ENCODE measurements at regions not wholly inside any gene's neighbourhood (a gene's known extent, or its start where the extent isn't known, plus 50 kb on each side); places are given as distances from the start of the nearest gene placed in this dataset.
"Not testable (repeated sequence)": the region's sequence is repeated elsewhere in the genome, so short reads cannot be mapped to it uniquely, and the experiment has no call there.

DNA sequence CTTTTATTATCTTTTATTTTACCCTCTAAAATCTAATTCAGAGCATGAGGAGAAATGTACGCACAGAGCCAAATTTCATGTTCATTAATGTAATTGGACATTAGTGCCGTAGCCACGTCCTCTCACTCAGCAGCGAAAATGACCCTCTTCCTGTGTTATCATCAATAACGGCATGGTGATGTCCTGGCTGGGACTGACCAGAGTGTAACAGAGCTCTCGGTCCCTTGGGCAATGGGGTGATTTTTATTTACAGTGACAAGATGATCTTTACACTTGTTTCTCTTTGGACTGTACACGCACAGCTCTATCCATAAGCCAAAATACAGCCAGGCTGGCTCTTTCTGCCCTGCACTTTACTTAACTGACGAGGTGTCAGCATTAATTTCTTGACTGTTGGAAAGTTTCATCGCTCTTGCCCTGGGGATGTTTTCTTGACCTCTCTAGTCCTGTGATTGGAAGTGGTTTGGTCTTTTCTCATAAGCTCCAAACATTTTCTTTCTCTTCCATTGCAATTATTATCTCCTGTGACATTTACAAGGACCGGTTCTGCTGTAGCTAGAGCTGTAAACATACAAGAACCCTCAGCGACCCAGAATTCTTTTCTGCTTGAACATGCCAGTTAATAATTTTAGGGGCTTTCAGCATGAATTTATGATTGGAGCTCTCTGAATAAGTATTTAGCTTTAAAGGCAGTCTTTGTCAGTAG is 308.0 kb upstream of the PIK3C3 start:
- DNase-seq (ENCODE audit: low spot score) (no peak), ATAC-seq (no peak)
- intact Hi-C loops (cut with DNase I) = no loop called here

DNA sequence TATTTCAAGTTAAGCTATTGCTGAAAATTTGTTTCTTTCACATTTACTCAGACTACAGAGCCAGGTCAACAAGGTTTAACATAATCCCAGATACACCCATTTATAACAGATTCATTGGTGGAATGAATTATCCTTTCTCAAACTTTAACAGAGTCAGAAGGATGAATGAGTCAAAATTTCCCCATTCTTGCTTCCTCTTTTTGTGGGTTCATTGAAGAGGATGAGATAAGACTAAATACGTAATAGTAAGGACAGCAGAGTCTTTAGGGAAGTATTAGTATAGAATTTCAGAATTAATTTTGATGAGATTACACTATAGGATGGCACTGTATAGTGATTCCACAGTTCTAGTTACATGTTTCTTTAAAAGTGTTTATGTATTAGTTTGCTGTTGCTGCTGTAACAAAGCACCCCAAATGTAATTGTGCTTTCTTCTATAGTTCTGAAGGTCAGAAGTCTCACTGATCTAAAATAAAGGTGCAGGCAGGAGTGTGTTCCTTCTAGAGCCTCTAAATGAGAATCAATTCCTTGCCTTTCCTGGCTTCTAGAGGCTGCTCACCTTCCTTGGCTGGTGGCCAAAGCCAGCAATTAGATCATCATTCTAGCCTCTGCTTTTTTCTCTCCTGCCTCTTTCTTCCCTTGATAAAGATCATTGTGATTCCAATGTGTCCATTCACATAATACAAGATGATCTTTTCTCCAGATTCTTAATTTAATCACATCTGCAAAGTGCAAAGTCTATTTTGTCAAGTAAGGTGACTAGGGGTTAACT is 309.3 kb upstream of the PIK3C3 start:
- no peak for DNase-seq (ENCODE audit: low spot score)
- intact Hi-C loops (cut with DNase I) = no loop called here
- no peak for ATAC-seq

DNA sequence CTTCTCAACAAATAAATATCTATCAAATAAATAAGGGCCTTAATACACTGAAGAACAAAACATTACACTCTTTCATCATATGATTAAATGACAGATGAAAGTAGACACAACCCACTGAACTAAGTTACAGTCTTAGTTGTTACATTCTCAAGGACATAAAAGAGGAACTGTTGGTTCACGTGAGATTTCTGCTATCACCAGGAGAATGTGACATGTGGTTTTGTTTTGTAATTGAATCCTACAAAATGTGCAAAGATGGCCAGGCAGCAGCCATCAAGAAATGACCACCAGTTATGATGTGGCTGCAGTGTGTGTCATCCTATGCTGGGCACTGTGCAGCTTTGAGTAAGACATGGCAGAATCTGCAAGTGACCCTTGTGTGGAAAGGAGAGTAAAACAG is 310.6 kb upstream of the PIK3C3 start:
- intact Hi-C loops (cut with DNase I) = no loop called here
- no peak for ATAC-seq
- no peak for DNase-seq (ENCODE audit: low spot score)

- DNase-seq (ENCODE audit: low spot score) = no peak
- no peak for ATAC-seq
- intact Hi-C loops (cut with DNase I) = no loop called here
These were observed 311.6 kb upstream of the PIK3C3 start for GRCh38 chr18:41643427-41643826.

- intact Hi-C loops (cut with DNase I) = no loop called here
- no peak for ATAC-seq
- no peak for DNase-seq (ENCODE audit: low spot score)
These were observed 312.3 kb upstream of the PIK3C3 start for GRCh38 chr18:41642756-41643155.

DNA sequence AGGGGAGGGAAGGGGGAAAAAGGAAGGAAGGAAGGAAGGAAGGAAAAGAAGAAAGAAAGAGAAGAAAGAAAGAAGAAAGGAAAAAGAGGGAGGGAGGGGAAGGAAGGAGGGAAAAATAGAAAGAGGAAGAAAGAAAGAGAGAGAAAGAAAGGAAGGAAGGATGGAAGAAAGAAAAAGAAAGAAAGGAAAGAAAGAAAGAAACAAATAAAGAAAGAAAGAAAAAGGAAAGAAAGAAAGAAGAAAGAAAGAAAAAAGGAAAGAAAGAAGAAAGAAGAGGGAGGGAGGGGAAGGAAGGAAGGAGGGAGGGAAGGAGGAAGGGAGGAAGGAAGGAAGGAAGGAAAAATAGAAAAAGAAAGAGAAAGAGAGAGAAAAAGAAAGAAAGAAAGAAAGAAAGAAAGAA is 315.8 kb upstream of the PIK3C3 start:
- no peak for ATAC-seq

DNA sequence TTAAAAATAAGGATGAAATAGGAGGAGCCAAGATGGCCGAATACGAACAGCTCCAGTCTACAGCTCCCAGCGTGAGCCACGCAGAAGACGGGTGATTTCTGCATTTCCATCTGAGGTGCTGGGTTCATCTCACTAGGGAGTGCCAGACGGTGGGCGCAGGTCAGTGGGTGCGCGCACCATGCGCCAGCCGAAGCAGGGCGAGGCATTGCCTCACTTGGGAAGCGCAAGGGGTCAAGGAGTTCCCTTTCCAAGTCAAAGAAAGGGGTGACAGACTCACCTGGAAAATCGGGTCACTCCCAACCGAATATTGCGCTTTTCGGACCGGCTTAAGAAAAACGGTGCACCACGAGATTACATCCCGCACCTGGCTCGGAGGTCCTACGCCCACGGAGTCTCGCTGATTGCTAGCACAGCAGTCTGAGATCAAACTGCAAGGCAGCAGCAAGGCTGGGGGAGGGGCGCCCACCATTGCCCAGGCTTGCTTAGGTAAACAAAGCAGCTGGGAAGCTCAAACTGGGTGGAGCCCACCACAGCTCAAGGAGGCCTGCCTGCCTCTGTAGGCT is 323.2 kb upstream of the PIK3C3 start:
- intact Hi-C loops (cut with DNase I); ATAC-seq; DNase-seq (ENCODE audit: low spot score): not testable (repeated sequence)

More for the DNA sequence above, 315.8 kb upstream of the PIK3C3 start:
- intact Hi-C loops (cut with DNase I) = no loop called here
- no peak for DNase-seq (ENCODE audit: low spot score)

DNA sequence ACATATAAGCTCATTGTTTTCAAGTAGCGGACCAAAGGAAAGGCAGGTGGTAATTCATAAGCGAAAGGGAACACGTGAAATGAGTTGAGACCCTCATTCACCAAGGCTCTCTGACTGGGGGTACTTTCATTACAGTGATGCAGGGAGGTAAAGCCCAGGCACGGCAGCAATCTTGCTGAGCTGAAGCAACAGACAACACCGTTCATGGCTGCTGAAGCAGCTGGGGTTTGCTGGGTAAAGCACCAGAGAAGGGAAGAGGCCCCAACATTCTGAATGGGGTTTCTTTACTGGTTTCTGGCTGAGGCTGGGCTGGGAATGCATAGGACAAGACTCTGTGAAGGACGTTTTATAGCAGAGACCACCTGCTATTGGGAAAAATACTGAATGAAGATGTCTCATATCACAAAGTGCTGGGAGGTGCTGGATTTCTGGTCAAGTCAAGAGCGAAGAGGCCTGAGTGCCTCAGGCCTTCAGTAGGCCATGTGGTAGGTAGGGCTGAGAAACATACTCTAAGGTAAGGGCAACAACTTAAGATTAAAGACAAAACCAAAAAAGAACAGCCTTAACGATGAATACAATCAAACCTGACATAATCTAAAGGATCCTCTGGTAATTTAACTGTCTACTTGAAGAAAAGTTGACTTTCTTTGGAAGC is 324.7 kb upstream of the PIK3C3 start:
- intact Hi-C loops (cut with DNase I) = no loop called here
- ATAC-seq (no peak), DNase-seq (ENCODE audit: low spot score) (no peak)

GRCh38 chr18:41624460-41624859 is 330.6 kb upstream of the PIK3C3 start:
- intact Hi-C loops (cut with DNase I) = no loop called here
- no peak for DNase-seq (ENCODE audit: low spot score)
- ATAC-seq = no peak

DNA sequence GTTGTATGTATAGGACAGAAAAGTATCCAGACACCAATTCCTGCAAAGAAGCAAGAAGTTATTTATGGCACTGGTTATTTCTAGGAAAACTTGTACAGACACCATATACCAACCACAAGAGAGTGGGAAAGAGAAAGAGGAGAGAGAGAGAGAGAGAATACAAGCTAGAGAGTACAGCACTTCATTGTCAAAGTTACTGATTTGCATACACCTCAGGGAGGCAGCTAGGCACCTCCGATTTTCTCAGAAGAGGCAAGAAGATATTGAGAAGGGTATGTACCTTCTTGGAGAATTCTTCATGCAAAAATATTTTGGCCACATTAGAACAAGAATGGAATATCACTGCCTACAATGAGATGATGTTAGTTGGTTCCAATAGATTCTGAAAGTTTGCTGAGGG is 333.9 kb upstream of the PIK3C3 start:
- DNase-seq (ENCODE audit: low spot score) (no peak), ATAC-seq (no peak)
- intact Hi-C loops (cut with DNase I) = no loop called here

- intact Hi-C loops (cut with DNase I) = loop anchor here (5.0 kb wide), 1 partner anchor 1219 kb away; no protein-coding TSS in a partner anchor
- DNase-seq (ENCODE audit: low spot score) (no peak), ATAC-seq (no peak)
These were observed 336.9 kb upstream of the PIK3C3 start for GRCh38 chr18:41618147-41618546.

DNA sequence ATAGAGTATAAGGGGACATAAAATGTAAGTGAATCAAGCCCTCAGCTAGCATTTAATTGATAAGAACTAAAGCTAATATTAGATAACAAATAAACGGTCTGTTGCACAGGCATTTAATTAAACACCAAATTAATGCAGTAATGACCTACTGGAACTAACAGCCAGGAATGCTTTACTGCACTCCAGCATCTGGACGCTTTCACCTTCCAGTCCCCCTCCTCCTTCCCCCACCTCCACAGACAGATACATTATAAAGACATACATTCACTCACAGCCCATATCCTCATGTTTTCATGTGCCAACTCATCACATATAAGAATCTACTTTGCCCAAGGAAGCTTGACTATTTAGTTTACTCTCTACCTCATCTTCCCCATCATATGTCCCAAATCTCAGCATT is 337.4 kb upstream of the PIK3C3 start:
- no peak for DNase-seq (ENCODE audit: low spot score)
- ATAC-seq = no peak
- intact Hi-C loops (cut with DNase I) = loop anchor here (5.0 kb wide), 1 partner anchor 1220 kb away; no protein-coding TSS in a partner anchor

- no peak for ATAC-seq
- intact Hi-C loops (cut with DNase I) = no loop called here
- DNase-seq (ENCODE audit: low spot score) = no peak
These were observed 341.9 kb upstream of the PIK3C3 start for GRCh38 chr18:41613003-41613609.

GRCh38 chr18:41604964-41605363 is 350.1 kb upstream of the PIK3C3 start:
- intact Hi-C loops (cut with DNase I) = no loop called here
- ATAC-seq (no peak), DNase-seq (ENCODE audit: low spot score) (no peak)

DNA sequence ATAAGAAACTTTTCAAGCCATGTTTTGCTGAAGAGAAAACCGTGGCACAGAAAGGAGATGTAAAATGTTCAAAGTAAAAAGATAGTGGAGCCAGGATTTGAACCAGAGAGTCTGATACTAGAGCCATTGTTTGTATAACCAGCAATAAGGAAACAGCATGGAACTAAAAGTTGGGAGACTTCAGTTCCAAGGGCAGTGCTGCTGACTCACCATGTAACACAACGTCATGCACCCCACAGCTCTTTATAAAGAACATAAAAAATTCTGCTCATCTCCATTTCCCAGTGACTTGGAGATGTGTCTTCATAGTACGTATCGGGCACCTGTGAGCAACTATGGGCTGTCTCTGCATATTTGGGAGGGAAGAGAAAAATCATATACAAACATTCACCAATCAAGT is 353.0 kb upstream of the PIK3C3 start:
- intact Hi-C loops (cut with DNase I) = no loop called here
- DNase-seq (ENCODE audit: low spot score) = no peak
- no peak for ATAC-seq

DNA sequence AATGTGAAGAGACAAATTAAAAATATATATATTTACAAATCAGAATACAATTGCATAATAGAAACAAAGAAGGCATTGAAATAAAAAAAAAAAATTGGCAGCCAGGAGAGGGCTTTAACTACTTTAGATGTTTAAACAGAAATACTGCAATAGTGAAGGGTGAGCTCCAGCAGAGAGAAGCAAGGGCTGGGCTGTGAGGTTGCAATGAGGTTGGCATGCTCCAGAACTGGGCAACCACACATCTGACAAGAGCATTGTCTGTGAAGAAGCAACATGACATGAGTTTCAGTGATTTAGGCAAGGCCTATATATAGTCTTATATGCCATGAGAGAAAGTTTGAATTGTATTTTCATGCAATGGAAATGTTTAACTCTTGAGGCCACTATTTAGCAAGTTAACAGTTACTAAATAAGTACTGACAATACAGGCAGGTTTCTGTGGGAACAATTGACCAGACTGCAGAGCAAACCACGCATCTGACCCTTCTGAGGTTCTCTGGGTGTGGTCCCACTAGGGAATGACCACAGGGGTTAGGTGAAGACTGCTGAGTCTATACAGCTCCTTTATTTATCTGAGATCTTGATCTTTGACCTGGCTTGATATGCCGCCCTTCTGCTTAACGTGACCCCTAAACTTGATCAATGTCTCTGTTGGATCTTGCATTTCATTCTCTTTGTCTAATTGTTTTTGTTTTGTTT is 354.2 kb upstream of the PIK3C3 start:
- DNase-seq (ENCODE audit: low spot score) (no peak), ATAC-seq (no peak)
- intact Hi-C loops (cut with DNase I) = no loop called here

DNA sequence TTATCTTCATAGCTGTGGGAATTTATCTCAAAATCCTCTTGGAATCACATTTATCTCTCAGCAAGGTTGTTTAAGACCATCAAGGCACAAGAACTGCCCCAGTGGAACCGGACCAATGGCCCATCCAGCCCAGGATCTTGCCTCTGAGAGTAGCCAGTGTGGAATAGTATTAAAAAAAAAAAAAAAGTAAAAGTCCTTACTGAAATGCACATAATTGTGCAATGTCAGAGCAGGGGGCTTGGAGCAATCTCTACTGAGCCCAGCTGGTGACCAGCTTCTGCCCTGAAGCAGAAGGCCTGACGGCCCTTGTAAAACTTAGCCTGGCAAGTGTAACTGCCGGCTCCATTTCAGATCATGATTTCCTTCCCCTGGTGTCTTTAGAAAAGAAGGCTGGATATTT is 355.6 kb upstream of the PIK3C3 start:
- intact Hi-C loops (cut with DNase I) = loop anchor here (2.0 kb wide), 1 partner anchor 123 kb away; no protein-coding TSS in a partner anchor
- no peak for DNase-seq (ENCODE audit: low spot score)
- ATAC-seq = no peak

GRCh38 chr18:41594582-41594981 is 360.5 kb upstream of the PIK3C3 start:
- DNase-seq (ENCODE audit: low spot score) (no peak), ATAC-seq (no peak)
- intact Hi-C loops (cut with DNase I) = no loop called here

DNA sequence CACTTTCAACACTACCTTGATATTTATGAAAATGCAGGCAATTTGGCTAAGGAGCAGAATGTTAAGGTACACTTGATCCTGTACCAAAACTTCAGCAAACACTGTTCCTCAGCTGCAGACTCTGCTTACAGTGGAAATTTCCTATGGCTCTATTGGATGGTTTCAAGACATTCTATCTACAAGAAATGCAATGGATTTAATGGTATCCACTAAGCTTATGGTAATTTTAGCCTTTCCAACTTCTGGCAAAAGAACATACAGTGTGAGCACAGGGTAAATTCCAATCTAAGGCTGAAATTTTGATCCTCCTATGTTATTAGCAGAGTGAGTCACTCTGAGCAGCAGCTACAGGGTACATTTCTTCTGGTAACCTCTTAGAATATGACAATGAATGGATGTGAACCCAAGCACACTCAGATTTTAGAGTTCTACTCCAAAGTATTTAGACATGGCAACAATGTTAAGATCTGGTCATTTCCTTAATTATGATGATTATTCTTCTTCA is 361.8 kb upstream of the PIK3C3 start:
- ATAC-seq = no peak
- no peak for DNase-seq (ENCODE audit: low spot score)
- intact Hi-C loops (cut with DNase I) = no loop called here
